Peyer's patch (tissue), 4 donors: ENCODE measurements at regions not wholly inside any gene's neighbourhood (a gene's known extent, or its start where the extent isn't known, plus 50 kb on each side); places are given as distances from the start of the nearest gene placed in this dataset.

ENCODE experiments used
- POLR2A ChIP-seq, 2 donors: fragments of 450-650 bp; IDR thresholded peaks; one replicate each; pipeline ENCODE4 v1.5.1; 2017; ENCODE audit warnings: antibody characterized with exemption in 2 of 2, mild to moderate bottlenecking in 2 of 2, moderate library complexity in 2 of 2
- TF ChIP-seq, protein P1 (sequence below), 6 experiments: fragments of 450-650 bp in 4 of 6; fragments of 200-600 bp in 2 of 6; sonication (generic) in 1 of 6; IDR thresholded peaks; one replicate each; pipeline ENCODE4 v1.5.1; 2017 to 2019; ENCODE audit warnings: antibody characterized with exemption in 6 of 6, mild to moderate bottlenecking in 3 of 6, moderate library complexity in 1 of 6

DNA sequence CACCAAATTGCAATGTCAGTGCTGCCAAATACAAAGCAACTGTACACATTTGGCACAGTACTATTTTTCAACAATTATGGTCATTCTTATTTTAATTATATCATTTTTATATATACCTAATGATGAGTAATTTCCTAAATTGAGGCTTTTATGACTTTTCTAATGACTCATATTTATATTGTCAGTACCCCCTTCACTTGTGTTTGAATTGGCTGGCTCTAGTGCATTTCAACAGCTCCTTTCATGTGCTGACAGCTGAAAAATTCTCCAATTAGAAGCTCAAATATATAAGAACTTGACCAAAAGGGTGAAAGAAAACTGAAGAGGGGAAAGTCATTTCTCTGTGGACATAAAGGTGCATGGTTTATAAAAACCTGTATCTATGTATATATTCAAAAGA, 263.3 kb downstream of the SLITRK1 start:
- TF ChIP-seq POLR2A (IDR thresholded peaks at IDR 0.05): no peak
- TF ChIP-seq, protein P1, sequence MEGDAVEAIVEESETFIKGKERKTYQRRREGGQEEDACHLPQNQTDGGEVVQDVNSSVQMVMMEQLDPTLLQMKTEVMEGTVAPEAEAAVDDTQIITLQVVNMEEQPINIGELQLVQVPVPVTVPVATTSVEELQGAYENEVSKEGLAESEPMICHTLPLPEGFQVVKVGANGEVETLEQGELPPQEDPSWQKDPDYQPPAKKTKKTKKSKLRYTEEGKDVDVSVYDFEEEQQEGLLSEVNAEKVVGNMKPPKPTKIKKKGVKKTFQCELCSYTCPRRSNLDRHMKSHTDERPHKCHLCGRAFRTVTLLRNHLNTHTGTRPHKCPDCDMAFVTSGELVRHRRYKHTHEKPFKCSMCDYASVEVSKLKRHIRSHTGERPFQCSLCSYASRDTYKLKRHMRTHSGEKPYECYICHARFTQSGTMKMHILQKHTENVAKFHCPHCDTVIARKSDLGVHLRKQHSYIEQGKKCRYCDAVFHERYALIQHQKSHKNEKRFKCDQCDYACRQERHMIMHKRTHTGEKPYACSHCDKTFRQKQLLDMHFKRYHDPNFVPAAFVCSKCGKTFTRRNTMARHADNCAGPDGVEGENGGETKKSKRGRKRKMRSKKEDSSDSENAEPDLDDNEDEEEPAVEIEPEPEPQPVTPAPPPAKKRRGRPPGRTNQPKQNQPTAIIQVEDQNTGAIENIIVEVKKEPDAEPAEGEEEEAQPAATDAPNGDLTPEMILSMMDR (IDR thresholded peaks at IDR 0.05): no peak
